Body of pancreas (tissue), 4 donors: ENCODE measurements at regions not wholly inside any gene's neighbourhood (a gene's known extent, or its start where the extent isn't known, plus 50 kb on each side); places are given as distances from the start of the nearest gene placed in this dataset.

Source experiments
- ATAC-seq: fragments of 150-250 bp; one replicate; pipeline ENCODE4 v1.9.1; 2016
- DNase-seq, 4 donors: peaks; one replicate each; pipeline ENCODE4 v3.0.0-alpha.2; 2019
- H3K27ac ChIP-seq, 4 donors: fragments of 200-600 bp; sonication (generic); 1 replicate in 3 of 4; 2 replicates in 1 of 4; pipeline versions ENCODE4 v1.5.1 to v1.6.1; 2016 to 2019; ENCODE audit warnings: mild to moderate bottlenecking in 1 of 4, mixed read lengths in 1 of 4, moderate library complexity in 1 of 4
- H3K27me3 ChIP-seq, 2 donors: fragments of 200-600 bp; sonication (generic); one replicate each; pipeline ENCODE4 v1.6.0; 2016; ENCODE audit warnings: mild to moderate bottlenecking in 1 of 2
- H3K36me3 ChIP-seq, 2 donors: fragments of 200-600 bp; sonication (generic); replicated peaks in 1 of 2; 2 replicates each; pipeline ENCODE4 v1.5.1; 2016; ENCODE audit warnings: low read depth in 2 of 2; ENCODE audit not compliant: insufficient read depth in 1 of 2
- H3K4me1 ChIP-seq: fragments of 200-600 bp; sonication (generic); one replicate; pipeline ENCODE4 v1.6.0; 2016
- H3K4me3 ChIP-seq, 2 donors: fragments of 200-600 bp; sonication (generic); 1 replicate in 1 of 2; 2 replicates in 1 of 2; pipeline ENCODE4 v1.5.1; 2016 to 2019
- H3K9me3 ChIP-seq, 3 donors: fragments of 200-600 bp; sonication (generic); 1 replicate in 2 of 3; 2 replicates in 1 of 3; pipeline ENCODE4 v1.5.1; 2016
- CTCF ChIP-seq, 7 experiments: fragments of 450-650 bp in 4 of 7; fragments of 200-600 bp in 3 of 7; sonication (generic) in 3 of 7; IDR thresholded peaks; one replicate each; pipeline ENCODE4 v1.5.1; 2016 to 2019; ENCODE audit warnings: antibody characterized with exemption in 7 of 7
- POLR2A ChIP-seq, 3 donors: fragments of 450-650 bp; IDR thresholded peaks; one replicate each; pipeline ENCODE4 v1.6.1; 2016; ENCODE audit warnings: antibody characterized with exemption in 3 of 3, mild to moderate bottlenecking in 2 of 3
- WGBS, 2 donors: methylation state at CpG; one replicate each; pipeline ENCODE4 v1.1.5; 2017; 5-methylcytosine and 5-hydroxymethylcytosine counted together
- intact Hi-C: fragments of 100-400 bp; cut with DNase I; formaldehyde crosslinking; loops from one replicate; pipeline ENCODE4 v1.15.1; 2023

GRCh38 chr3:170697908-170698307 is 112.0 kb upstream of the SLC7A14 start:
- H3K4me1 ChIP-seq: no peaks in the 10 kb centered on the region
- TF ChIP-seq POLR2A (IDR thresholded peaks at IDR 0.05) (no peak), CTCF (IDR thresholded peaks at IDR 0.05) (no peak)
- 42 to 48% methylated on average over 3 of the region's 3 CpGs for WGBS, 2 donors
- H3K36me3 ChIP-seq: no peaks in the 10 kb centered on the region
- DNase-seq (no peak), ATAC-seq (no peak)
- H3K27ac ChIP-seq: no peak overlapping the region
- no peak overlapping the region for H3K4me3 ChIP-seq
- no peaks in the 10 kb centered on the region for H3K9me3 ChIP-seq
- intact Hi-C loops: no loop called here
- H3K27me3 ChIP-seq: no peaks in the 10 kb centered on the region

- intact Hi-C loops: no loop called here
- DNase-seq (no peak), ATAC-seq (no peak)
- TF ChIP-seq CTCF (IDR thresholded peaks at IDR 0.05) (no peak), POLR2A (IDR thresholded peaks at IDR 0.05) (no peak)
- Histone ChIP-seq H3K4me1 (no peaks in the 10 kb centered on the region), H3K27me3 (no peaks in the 10 kb centered on the region), H3K4me3 (no peak overlapping the region), H3K27ac (no peak overlapping the region), H3K9me3 (no peaks in the 10 kb centered on the region), H3K36me3 (no peaks in the 10 kb centered on the region)
- 82 to 85% methylated on average over 2 of the region's 2 CpGs for WGBS, 2 donors
Observed at GRCh38 chr3:170697131-170697530, 111.3 kb upstream of the SLC7A14 start.

- no peak overlapping the region for H3K4me3 ChIP-seq
- DNase-seq: no peak
- whole genome bisulfite sequencing, 2 donors: 88 to 95% methylated on average over 3 of the region's 3 CpGs
- TF ChIP-seq POLR2A (IDR thresholded peaks at IDR 0.05) (no peak), CTCF (IDR thresholded peaks at IDR 0.05) (no peak)
- H3K4me1 ChIP-seq: no peaks in the 10 kb centered on the region
- intact Hi-C loops: no loop called here
- no peak for ATAC-seq
- no peaks in the 10 kb centered on the region for H3K27me3 ChIP-seq
- no peaks in the 10 kb centered on the region for H3K9me3 ChIP-seq
- no peaks in the 10 kb centered on the region for H3K36me3 ChIP-seq
- H3K27ac ChIP-seq: no peak overlapping the region
Observed at GRCh38 chr3:170695486-170696064, 109.7 kb upstream of the SLC7A14 start.

GRCh38 chr3:170692720-170693119 is 106.8 kb upstream of the SLC7A14 start:
- intact Hi-C loops: no loop called here
- WGBS, 2 donors: 83 to 93% methylated on average over 2 of the region's 2 CpGs

More at GRCh38 chr3:170692720-170693119, 106.8 kb upstream of the SLC7A14 start:
- Histone ChIP-seq H3K4me3 (no peak overlapping the region), H3K36me3 (no peaks in the 10 kb centered on the region), H3K27ac (no peak overlapping the region), H3K4me1 (no peaks in the 10 kb centered on the region), H3K9me3 (no peaks in the 10 kb centered on the region), H3K27me3 (no peaks in the 10 kb centered on the region)
- TF ChIP-seq POLR2A (IDR thresholded peaks at IDR 0.05) (no peak), CTCF (IDR thresholded peaks at IDR 0.05) (no peak)
- no peak for DNase-seq
- no peak for ATAC-seq
